Epithelial cell of prostate (primary cell): ENCODE measurements at regions not wholly inside any gene's neighbourhood (a gene's known extent, or its start where the extent isn't known, plus 50 kb on each side); places are given as distances from the start of the nearest gene placed in this dataset.

Experiments used
- DNase-seq: peaks from one replicate; pipeline ENCODE4 v3.0.0-alpha.2; 2011; ENCODE audit warnings: low read depth, low spot score
- H3K27ac ChIP-seq: fragments of 450-650 bp; 2 replicates; pipeline ENCODE4 v1.5.1; 2017; ENCODE audit warnings: mild to moderate bottlenecking

DNA sequence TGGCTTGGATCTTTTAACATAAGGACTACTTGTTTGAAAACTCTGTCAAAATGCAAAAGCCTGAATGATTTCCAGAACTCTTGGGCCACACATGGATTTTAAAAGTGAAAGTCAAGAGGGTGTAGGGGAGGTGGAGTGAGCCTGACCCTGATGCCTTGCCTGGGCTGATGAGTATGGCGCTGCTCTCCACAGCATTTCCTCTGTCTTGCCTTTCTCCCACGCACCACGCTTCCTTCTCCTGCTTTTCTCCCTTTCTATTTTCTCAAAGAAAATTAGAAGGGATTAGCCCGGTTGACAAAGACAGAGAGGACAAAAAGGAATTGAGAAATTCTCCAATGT is 207.0 kb upstream of the CCDC68 start:
- no peak overlapping the region for H3K27ac ChIP-seq
- no peak for DNase-seq

DNA sequence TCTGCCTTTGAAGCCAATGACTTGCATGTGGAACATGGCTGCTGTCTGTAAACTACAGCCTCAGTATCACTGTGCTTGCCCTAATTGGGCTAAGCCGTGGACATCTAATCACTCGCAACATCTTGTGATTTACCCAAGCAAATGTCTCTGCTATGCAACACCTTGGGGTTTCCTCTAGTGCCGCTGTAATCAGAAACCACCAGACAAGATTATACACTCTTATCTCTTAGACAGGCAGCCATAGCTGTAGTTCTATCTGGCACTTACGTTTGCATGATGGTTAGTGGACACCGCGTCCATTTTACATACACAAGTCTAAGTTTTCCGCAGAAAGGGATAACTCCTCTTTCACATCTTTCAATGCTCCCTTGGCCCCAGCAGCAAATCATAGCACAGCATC is 204.3 kb upstream of the CCDC68 start:
- H3K27ac ChIP-seq, result no peak overlapping the region
- DNase-seq, result no peak

DNA sequence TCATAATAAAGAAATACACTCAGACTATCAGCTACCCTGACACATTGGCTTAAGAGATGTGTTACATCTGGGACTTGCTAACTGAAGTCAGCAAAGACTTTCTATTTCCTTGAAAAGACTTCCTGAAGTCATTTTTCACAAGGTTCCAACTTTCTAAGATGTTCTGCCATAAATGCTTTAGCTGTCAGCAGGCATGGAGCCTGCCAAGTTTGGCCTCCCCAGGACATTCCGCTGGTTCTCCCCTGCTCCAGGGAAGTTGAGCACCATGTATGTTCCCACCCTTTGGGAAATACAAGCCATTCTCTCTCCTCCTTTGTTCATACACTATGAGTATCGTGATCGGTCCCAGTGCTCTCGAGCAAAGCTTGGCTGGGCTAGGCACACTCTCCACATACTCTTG is 202.7 kb upstream of the CCDC68 start:
- no peak for DNase-seq
- H3K27ac ChIP-seq, result no peak overlapping the region

DNA sequence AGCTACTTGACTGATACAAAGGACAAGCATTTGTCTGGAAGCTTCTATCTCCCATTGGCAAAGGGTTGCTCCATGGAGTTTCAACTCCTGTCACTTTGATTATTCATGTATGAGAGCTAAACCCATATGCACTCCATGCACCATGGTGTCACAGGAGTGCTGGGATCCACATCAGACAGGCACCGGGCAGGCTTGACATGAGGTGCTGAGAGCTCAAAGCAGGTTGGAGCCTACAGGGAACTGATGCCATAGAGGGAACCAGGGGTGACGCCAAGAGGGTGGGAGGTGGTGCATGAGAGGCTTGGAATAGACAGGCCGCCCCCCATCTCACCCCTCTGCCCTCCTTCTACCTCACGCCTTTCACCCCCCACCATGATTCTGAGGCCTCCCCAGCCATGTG is 199.8 kb upstream of the CCDC68 start:
- no peak overlapping the region for H3K27ac ChIP-seq
- DNase-seq, result no peak

DNA sequence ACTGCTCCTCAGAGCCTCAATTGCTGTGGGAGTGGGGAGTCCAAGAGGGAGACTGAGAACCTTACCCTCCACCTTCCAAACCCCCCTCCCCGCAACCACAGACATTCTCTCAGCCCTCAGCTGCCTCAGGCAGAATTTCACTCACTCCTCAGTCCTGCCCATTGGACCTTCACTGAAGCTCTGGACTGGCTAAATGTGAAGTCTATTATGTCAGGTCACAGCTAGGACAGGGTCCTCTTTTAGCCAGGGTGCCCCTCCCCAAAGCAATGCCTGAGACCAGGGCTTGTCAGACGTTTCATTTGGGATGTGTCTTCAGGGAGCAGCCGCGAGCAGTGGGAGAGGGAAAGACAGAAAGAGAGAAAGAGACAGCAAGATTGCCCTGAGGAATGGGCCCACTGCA is 199.3 kb upstream of the CCDC68 start:
- H3K27ac ChIP-seq, result no peak overlapping the region
- no peak for DNase-seq

DNA sequence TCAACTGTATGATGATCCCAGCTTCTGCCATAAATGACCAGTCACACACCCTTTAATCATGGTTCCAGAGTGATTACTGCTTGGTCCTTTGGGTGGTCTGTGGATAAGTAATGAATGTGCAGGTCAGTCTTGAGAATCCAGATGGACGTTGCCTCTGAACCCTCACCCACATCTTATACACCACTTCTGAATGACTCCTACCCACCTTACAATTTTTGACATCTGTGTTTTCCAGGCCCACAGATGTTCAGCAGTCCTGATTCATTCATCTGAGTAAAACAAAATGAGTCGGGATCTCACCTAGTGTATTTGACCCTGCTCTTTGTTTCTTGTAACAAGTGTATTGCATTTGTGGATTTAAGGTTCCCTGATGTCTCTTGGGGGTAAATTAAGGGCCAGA is 194.1 kb upstream of the CCDC68 start:
- DNase-seq, result no peak
- H3K27ac ChIP-seq, result peak overlapping the region; percentile 45

DNA sequence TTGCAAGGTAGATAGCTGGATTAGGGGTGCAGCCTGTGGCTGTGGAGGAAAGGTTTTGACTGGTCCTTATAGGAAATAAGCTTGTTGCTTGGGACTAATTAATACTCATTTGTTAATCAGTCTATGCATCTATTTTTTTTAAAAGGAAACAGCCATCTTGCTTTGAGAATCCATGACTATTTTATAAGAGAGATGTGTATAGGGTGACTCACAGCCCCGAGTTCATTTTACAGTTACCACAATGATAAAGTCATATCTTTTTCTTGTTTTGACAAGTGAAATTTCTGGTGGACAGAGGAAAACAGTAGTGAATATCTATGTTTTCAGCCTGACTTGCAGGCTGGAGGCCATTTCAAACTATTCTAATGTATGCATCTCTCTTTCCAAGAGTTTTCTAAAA is 193.5 kb upstream of the CCDC68 start:
- DNase-seq, result peak; percentile 33

DNA sequence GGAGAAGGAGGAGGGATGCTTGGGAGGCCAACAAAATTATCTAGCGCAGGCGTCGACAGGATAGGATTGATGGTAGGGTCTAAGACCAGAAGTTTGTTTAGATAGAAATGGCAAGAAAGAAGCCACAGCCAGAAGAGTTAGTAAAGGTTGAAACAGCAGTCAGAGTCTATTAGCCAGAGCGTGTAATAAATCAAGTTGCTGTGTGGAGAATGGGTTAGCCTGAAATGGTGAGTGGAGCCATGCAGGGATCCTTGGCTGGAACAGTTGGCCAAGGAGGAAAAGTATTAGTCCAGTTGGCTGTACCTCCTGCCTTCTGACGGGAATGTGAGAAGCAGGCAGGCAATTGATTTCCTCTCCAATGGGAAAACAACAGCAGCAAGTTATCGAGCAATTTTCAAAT is 190.7 kb upstream of the CCDC68 start:
- H3K27ac ChIP-seq, result no peak overlapping the region
- DNase-seq, result no peak

More for the DNA sequence above, 193.5 kb upstream of the CCDC68 start:
- peak overlapping the region; percentile 45 for H3K27ac ChIP-seq

DNA sequence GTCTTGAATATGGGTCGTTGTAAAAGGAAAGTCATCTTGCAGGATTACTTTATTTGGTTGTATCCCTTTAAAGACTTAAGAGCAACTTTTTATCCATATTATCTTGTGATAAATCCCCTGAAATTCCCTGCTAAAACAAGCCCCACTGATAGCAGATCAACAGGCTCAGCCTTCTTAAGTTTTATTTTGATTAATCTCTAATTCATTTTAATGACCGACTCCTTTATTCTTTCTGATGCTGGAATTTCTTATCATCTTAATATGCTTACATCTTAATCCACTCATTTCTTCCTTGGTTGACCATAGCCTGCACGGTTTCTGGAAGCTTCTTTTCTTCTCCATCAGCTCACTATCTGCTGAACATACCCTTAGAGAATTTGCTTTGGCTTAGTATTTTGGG is 188.5 kb upstream of the CCDC68 start:
- H3K27ac ChIP-seq, result no peak overlapping the region
- no peak for DNase-seq

DNA sequence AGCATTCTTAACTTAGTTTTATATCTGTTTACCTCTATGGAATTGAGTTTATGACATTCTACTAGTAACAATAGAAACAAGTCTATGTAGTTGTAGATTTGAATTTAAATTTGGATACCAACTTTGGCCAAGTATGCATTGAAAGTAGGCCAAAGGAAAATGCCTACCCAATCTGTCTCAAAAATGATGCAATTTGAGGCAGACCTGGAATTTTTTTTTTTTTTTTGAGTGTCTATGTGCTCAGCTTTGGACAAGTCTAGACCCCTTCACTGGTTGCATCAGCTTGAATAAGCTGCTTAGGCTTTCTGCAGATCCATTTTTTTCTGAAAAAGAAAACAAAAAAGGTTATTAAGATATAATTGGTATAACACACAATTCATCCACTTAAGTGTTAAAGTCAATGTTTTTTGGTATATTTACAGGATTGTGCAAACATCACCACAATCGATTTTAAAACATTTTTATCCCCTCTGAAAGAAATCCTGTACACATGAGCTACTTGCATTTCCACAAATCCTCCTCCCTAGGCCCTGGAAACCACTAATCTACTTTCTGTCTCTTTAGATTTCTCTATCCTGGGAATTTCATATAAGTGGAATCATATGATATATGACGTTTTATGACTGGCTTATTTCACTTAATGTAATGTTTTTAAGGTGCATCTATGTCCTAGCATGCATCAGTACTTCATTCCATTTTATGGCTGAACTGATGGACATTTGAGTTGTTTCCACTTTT is 185.1 kb upstream of the CCDC68 start:
- peak overlapping the region; percentile 8 for H3K27ac ChIP-seq
- no peak for DNase-seq

DNA sequence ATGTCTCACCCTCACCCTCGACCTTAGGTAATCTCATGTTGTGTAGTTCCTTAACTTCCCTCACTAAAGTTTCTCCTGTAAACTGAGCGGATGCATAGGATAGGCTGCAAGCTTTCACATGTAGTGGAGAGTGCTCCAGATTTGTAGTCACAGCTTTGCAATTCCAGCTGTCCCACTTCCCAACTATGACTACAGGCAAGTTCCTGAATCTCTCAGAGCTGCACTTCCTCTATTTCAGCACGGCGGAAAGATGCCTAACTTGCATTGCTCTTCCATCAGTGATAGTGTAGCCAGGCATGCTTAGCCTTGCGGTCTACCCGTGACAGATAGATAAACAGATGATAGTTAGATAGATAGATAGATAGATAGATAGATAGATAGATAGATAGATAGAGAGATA is 183.1 kb upstream of the CCDC68 start:
- DNase-seq, result no peak
- no peak overlapping the region for H3K27ac ChIP-seq

DNA sequence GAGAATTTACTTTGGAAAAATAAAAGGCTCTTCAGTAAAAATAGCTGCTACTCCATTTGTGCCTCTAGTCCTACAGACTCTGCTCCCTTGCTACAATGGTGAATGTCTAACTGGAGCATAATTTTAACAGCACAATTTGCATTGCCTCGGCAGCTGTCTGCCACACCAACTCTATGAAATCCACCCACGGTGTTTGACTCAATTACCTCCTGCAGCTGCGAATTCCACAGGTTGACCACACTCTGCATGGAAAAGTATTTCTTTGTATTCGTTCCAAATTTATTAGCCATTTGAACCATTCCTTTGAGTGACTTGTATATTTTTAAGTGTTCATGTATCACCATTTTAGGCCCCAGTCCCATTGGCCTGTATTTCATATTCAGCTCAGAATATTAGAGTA is 182.1 kb upstream of the CCDC68 start:
- DNase-seq, result no peak
- no peak overlapping the region for H3K27ac ChIP-seq

DNA sequence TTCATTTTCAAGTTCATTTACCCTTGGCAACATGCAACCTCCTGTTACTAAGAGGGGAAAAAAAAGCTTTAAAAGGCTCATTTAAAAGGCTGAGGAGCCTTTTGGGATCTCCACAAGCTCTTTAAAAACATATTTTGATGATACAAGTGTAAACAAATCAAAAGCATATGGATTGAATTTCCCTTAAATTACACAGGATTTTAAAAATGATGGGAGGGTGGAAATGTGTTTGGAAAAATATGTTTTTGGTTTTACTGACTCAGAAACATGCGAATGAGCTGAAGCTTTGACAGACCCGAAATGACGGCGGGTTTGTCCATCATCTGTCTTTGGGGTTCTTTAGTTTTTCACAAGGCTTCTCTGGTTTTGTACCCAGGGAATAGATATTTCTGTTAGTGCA is 180.6 kb upstream of the CCDC68 start:
- DNase-seq, result no peak
- no peak overlapping the region for H3K27ac ChIP-seq

DNA sequence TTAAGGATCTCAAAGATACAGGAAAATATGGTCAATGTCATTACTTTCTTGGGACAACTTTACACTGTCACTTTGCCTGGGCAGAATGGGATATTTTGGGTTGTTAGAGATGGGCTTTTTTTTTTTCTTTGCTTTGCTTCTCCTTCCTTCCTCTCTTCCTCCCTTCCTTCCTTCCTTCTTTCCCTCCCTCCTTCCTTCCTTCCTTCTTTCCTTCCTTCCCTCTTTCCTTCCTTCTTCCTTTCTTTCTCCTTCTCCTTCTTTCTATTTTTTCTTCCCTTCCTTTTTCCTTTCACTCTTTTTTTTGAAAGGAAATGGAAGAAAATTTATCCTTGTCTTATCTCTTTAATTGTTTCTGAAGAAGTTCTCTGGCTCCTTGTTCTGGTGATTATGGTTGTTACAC is 180.0 kb upstream of the CCDC68 start:
- DNase-seq, result no peak

DNA sequence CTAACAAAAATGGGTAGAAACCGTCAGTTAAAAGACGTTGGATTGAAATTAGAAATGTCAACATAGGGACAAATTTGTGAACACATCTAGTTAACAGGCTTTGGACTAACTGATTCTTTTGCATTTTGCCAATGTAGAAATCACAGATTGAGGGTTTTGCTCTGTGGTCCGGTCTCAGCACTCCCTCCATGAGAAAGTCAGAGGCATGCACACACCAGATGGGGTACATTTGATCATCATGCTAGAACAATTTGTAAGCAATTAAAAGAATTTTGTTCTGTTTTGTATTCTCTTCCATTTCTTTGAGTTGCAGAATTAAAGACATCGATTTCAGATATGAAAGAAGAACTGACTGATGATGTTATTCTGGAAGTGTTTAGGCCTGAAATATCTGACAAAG is 179.1 kb upstream of the CCDC68 start:
- DNase-seq, result no peak
- no peak overlapping the region for H3K27ac ChIP-seq

More for the DNA sequence above, 180.0 kb upstream of the CCDC68 start:
- H3K27ac ChIP-seq, result no peak overlapping the region

DNA sequence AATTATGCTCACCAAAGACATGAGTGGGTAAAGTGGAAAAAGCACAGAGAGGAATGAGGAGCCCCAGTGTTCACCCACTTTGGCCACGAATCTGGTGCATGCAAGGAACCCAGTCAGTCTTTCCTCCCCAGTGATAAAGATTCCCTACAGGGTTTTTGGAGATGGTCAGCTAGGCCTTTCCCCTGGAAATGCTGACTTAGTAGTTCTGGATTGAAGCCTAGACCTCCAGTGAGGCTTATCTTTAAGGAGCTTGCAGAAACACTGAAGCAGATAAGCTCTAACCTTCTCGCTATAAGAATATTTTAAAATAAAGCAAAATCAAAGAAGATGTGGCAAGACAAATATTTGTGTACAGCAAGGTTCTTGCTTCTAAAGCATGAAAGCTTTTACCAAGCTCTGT is 178.3 kb upstream of the CCDC68 start:
- no peak overlapping the region for H3K27ac ChIP-seq
- no peak for DNase-seq

DNA sequence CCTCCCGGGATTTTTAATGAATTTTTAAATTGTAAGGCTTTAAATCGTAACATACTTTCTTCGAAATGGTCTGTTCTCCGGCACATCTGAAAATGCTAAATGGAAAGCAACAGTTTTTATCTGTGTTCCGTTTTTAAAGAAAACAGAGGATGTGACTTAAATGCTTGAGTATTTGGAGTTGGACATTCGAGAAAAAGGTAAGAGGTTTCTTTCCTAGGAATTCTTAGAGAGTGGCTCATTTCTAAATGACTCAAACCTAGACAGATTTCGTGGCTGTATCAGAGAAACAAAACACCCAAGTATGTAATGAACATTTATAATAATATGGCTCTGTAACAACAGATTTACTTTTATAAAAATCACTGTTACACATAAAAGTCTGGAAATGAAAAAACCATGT is 177.6 kb upstream of the CCDC68 start:
- DNase-seq, result no peak
- H3K27ac ChIP-seq, result no peak overlapping the region

DNA sequence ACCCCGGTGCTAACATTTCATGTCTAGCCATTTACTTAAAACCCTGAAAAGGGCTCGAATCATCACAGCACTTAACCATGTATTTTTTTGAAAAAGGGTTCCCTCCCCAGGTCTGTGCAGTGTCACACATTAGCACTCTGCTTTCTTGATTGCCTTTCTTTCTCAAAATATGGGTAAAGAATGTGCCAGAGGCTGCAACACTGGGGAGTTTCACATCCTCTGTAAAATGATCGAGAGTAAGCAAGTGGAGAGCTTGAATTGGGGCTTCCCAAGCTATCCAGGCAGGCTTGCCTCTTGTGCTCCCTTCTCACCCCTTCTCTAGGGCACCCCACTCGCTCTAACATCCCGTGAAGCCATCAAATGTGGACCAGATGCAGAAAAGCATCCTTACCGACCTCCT is 177.0 kb upstream of the CCDC68 start:
- DNase-seq, result no peak
- no peak overlapping the region for H3K27ac ChIP-seq

DNA sequence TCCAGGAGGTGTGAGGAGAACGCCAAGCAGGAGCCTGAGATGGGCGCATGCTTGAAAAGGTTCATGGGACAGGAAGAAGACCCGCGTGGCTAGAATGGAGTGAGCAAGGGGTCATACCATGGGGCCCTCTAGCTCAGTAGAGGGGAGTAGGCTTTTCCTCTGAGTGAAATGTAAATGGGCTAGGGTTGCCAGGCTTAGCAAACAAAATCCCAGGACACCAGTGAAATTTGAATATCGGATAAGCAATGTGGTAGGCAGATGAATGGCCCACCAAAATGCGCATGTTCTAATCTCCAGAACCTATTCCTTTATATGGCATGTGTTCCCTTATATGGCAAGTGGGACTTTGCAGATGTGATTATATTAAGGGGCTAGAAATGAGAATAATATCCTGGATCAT is 174.1 kb upstream of the CCDC68 start:
- DNase-seq, result no peak
- H3K27ac ChIP-seq, result no peak overlapping the region

DNA sequence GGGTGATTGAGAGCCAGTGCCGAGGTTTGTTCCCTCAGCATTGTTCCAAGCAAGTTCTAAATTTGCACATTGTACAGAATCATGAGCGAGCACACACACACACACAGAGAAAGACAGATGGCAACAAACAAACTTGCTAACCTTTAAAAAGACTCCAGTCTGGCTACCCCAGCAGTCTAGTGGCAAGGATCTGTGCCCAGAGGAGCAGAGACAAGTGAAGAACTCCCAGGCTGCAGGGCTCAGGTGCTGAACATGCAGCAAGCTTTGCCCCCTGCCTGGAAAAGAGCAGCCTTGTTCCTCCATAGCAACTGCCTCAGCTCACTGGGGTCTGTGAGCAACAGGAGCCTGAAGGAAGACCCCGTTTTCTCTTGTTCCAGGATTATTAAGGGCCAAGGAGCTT is 169.2 kb upstream of the CCDC68 start:
- H3K27ac ChIP-seq, result no peak overlapping the region
- DNase-seq, result no peak

DNA sequence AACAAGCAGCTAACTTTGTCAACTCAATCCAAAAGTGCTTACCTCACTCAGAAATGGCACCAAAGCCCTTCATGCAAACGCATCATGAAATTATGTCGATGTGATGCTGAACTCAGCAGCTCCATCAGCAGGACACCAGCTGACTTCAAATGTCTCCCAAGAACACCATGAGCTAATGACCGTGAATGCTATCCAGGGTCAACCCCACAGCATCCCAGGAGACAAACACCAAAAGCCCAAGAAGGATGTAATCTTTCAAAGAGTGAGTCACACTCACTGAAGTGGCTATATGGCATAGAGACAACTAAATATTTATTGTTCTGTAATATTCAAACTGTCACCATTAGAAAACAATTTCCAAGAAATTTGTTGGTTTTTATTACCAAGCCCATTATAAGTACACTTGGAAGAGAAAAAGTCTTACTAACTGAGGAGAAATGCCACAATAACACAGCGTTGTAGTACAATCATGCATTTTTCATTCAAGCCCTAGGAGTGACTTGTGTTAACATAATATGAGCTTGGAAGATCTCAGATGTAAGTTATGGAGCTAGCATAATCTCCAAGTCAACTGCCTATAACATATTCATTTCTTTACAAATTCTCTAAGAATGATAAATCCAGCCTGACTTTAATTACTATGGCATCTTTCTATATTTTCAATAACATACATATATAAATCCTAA is 165.0 kb upstream of the CCDC68 start:
- no peak for DNase-seq
- H3K27ac ChIP-seq, result no peak overlapping the region

DNA sequence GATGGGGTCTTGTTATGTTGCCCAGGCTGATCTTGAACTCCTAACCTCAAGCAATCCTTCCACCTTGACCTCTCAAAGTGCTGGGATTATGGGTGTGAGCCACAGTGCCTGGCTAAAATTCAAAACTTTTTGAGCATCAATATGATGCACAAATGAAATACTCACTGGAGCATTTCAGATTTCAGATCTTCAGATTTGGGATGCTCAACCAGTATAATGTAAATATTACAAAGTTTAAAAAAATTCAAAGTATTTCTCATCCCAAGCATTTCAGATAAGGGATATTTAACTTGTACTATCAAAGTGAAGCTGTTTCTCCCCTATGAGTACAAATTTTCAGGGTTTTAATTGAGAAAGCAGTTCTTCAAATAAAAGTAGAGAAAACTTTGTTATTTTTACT is 164.1 kb upstream of the CCDC68 start:
- no peak overlapping the region for H3K27ac ChIP-seq
- DNase-seq, result no peak
